H54 (cell line): ENCODE measurements at regions not wholly inside any gene's neighbourhood (a gene's known extent, or its start where the extent isn't known, plus 50 kb on each side); places are given as distances from the start of the nearest gene placed in this dataset.
"Not testable (repeated sequence)": the region's sequence is repeated elsewhere in the genome, so short reads cannot be mapped to it uniquely, and the experiment has no call there.

Source experiments
- DNase-seq: peaks from one replicate; pipeline ENCODE4 v3.0.0; 2011; ENCODE audit warnings: low spot score, mixed read lengths; ENCODE audit not compliant: insufficient read length
- FAIRE-seq: peaks from 3 replicates; lab custom pipeline; 2011; peaks lifted over from hg19 to GRCh38; lab: Jason Lieb, UNC
- POLR2A ChIP-seq: IDR thresholded peaks from 2 replicates; pipeline ENCODE4 v1.6.1; 2011; ENCODE audit warnings: low read depth, mild to moderate bottlenecking, low read length

- FAIRE-seq (no peak), DNase-seq (no peak)
- no peak for TF ChIP-seq POLR2A
These were observed 269.4 kb downstream of the PTGER3 start for GRCh38 chr1:70778056-70778762.

DNA sequence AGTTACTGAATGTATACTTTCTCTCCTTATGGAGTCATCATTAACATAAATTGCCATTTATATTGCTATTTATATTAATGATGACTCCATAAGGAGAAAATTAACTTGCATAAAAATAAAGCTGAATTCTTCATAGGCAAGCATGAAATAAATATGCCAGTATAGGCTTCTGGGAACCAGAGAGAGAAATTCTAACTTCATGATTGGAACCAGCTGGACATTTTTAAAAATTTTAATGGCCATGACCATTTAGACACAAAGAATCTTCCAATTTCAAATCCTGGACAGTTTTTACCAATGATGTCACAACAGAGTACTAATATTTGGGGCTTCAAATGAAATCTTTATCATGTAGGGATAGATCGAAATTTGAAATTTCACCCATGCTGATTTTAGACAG, 268.7 kb downstream of the PTGER3 start:
- DNase-seq: no peak
- no peak for TF ChIP-seq POLR2A
- FAIRE-seq: no peak

DNA sequence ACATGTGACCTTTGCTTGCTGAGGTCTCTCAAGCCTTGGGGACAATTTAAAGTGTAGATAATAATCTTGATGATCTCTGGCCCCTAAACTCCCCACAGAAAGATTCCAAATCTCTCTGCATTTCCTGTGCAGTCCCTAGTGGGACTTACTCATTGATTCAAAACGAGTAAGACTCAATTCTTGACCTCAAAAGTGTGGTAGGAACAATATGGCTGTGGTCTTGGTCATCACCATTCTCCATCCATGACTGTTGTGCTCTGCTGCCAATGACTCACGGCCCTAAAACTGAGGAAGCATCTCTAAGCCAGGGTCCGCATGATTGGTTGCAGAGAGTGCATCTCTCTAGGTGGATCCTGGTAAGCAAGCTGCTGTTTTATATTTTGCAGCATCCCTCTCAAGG, 268.0 kb downstream of the PTGER3 start:
- TF ChIP-seq POLR2A: no peak
- no peak for DNase-seq
- no peak for FAIRE-seq

DNA sequence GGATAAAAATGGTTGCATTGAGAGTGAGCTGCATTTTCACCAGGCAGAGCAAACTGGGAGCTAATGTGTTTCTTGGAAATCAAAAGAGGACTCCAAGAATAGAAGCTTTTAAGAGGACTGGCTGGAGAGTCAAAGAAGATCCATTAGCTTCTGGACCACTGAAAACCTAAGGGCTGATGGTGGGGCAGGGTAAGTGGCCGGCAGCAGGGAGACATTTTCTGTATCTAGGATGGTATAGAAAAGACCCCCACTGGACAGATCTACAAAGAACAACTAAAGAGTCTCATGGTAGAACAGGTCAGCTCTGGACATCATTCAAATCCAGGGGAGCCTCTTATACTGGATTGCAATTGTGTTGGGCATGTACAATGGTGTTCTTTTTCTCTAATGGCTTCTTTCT, 262.3 kb downstream of the PTGER3 start:
- no peak for TF ChIP-seq POLR2A
- DNase-seq (no peak), FAIRE-seq (no peak)

GRCh38 chr1:70790232-70790923, 257.2 kb downstream of the PTGER3 start:
- TF ChIP-seq POLR2A: no peak
- DNase-seq (no peak), FAIRE-seq (no peak)

- not testable (repeated sequence) for FAIRE-seq, DNase-seq
These were observed 252.6 kb downstream of the PTGER3 start for GRCh38 chr1:70795064-70795463.

- not testable (repeated sequence) for DNase-seq, FAIRE-seq
These were observed 251.3 kb downstream of the PTGER3 start for GRCh38 chr1:70796298-70796697.

- not testable (repeated sequence) for FAIRE-seq, DNase-seq
These were observed 245.0 kb downstream of the PTGER3 start for GRCh38 chr1:70802625-70803024.

GRCh38 chr1:70805641-70806040, 242.0 kb downstream of the PTGER3 start:
- FAIRE-seq: no peak
- DNase-seq: no peak
- TF ChIP-seq POLR2A: no peak

DNA sequence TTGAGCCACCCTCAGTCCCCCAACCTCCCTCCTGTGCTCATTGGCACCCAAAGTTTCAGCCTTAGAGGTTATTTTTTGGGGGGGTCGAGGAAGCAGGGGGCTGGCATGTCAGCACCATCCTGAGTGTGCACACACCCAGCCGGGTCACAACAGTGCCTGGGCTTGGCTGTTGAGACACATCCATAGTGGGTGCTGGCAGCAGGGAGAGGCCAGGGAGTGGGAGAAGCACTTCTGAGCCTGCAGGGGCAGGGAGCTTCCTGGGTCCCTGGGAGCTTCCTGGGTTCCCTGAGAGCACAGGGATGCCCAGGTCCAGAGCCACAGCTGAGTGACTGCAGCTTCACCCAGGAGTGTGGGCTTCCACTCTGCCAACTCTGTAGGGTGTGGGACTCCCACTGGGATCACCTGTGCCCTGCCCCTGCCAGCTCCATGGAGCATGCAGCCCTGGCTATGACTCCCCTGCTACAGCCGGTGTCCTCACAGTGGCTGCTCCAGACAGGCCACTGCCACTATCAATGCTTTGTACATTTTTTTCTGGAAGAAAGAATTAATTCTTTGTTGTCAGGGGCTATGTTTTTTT, 240.4 kb downstream of the PTGER3 start:
- no peak for TF ChIP-seq POLR2A
- FAIRE-seq: no peak
- DNase-seq: no peak

- no peak for DNase-seq
- no peak for FAIRE-seq
- no peak for TF ChIP-seq POLR2A
These were observed 238.5 kb downstream of the PTGER3 start for GRCh38 chr1:70809069-70809468.

DNA sequence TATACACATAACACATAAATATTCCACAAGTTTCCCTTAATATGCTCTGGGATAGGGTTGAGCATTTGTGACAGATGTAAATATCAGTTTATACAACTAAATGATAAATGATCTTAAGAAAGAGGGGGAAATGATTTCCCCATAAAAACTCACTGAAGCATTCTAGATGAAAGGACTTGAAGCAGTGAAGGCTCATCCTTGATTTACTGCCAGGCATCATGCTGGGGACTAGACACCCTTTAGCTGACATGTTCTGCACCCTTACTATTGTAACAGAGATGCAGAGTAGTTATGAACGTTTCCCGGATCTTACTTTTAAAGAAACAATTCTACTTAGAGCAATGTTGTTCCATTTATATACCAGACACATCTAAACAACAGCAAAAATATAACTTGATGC, 235.8 kb downstream of the PTGER3 start:
- DNase-seq: no peak
- TF ChIP-seq POLR2A: no peak
- no peak for FAIRE-seq

GRCh38 chr1:70812442-70813109, 235.0 kb downstream of the PTGER3 start:
- no peak for TF ChIP-seq POLR2A
- FAIRE-seq: no peak
- DNase-seq: no peak

- no peak for TF ChIP-seq POLR2A
- no peak for FAIRE-seq
- DNase-seq: no peak
These were observed 229.2 kb downstream of the PTGER3 start for GRCh38 chr1:70818401-70818800.

DNA sequence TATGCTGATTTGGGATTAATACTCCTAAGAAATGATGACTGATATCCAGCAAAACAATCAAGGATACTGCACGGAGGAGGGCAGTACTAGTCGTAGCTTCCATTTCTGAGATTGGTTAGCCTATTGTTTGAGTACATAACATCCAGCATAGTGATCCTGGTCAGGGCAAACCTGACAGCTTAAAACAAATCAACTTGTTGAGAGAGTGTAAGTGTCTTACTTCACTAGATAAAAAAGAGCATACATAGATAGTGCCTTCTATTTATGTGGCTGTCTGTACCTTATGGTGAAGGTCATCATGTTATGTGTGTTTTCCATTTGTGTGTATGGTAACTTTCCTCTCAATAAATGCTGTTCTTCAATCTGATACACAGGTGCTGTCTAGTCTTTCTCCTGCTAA, 228.4 kb downstream of the PTGER3 start:
- no peak for TF ChIP-seq POLR2A
- FAIRE-seq (no peak), DNase-seq (no peak)
